ENCODE measurements at regions not wholly inside any gene's neighbourhood (a gene's known extent, or its start where the extent isn't known, plus 50 kb on each side); places are given as distances from the start of the nearest gene placed in this dataset.
"Not testable (repeated sequence)": the region's sequence is repeated elsewhere in the genome, so short reads cannot be mapped to it uniquely, and the experiment has no call there.

GRCh38 chr14:55898938-55899337 lies 219.3 kb upstream of the PELI2 start:
- no peak for DNase-seq (ENCODE audit: low spot score)

GRCh38 chr14:55899531-55899930 lies 218.7 kb upstream of the PELI2 start:
- DNase-seq (ENCODE audit: low spot score): no peak

DNA sequence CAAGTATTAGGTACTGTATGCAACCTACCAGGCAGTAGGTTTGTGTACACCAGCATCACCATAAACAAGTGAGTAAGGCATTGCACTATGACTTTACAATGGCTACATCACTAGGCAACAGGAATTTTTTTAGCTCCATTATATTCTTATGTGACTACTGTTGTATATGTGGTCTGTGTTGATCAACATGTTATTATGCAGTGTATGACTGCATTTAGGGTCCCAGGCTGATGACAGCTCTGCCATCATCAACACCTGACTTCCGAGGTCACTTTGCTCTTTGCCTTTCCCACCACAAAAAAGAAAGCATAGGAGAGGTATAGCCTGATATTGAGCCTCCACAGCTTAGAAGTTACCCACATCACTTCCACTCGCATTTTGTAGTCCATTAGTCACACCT lies 217.5 kb upstream of the PELI2 start:
- no peak for DNase-seq (ENCODE audit: low spot score)

- DNase-seq (ENCODE audit: low spot score): no peak
Measured at GRCh38 chr14:55901291-55901690, 216.9 kb upstream of the PELI2 start.

GRCh38 chr14:55902241-55902640 lies 216.0 kb upstream of the PELI2 start:
- DNase-seq (ENCODE audit: low spot score): no peak

GRCh38 chr14:55904086-55904485 lies 214.1 kb upstream of the PELI2 start:
- no peak for DNase-seq (ENCODE audit: low spot score)

DNA sequence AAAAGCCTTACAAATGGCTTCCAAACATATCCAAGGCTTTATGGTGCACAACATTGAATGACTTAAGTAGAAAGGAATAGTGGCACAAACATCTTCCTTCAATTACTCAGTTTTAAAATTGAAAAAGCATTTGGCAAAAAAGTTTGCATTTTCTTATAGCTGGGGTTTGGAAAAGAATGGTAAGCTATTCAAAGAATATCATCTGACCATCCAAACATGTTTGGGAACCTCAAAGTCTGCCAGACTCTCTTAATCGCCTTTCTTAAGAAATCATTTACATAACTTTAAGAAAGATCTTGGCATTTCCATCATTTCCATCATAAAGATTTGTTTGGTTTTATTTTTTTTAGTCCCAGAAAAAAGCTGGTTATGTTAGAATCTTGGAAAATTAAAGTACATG lies 210.1 kb upstream of the PELI2 start:
- no peak for DNase-seq (ENCODE audit: low spot score)

- DNase-seq (ENCODE audit: low spot score): no peak
Measured at GRCh38 chr14:55909879-55910278, 208.3 kb upstream of the PELI2 start.

DNA sequence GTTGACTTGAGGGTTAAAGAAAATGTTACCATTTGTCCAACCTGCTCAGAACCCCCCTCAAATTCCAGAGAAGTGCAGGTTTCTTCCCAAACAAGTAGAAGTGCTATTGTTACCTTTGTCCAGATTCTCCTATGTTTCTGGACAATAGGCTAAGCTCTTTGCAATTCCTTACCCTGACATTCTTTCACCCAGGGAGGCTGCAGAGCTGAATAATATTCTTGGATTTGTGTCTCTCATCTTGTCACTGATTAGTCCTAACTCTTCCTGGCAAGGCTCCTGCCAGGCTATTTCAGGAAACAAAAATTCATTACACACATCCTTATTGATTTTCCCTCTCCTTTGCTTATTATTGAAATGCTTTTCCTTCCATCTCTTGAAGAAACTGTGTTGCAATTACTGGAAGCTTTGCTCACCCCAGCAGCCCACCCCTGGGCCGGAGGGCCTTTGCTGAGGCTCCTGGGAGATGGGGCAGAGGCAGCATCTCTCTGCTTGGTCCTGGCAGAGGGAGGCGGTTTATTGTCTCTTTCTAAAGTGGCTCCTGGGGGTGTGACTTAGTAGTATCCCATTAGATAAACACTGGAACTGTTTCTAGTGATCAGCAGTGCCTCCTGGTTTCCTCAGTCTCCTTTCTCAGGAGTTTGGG lies 207.5 kb upstream of the PELI2 start:
- no peak for DNase-seq (ENCODE audit: low spot score)

DNA sequence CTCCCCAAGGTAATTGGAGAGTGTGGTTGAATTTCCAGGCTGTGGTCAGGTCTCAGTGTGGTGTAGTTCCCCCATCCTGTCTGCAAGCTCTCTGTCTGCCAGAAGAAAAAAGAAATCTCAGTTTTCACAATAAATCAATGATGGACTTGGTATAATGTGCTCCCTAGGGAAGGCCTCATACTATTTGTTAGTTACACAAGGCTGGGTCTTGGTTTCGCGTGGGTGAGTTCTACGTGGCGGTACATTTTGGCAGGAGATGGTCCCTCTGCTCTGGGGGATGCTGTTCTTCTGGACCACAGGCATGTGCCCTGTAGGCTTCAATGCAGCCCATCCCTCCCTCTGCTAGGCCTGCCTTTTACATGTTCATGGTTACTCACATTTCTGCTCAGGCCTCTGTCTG lies 206.4 kb upstream of the PELI2 start:
- DNase-seq (ENCODE audit: low spot score): no peak

GRCh38 chr14:55912344-55912743 lies 205.9 kb upstream of the PELI2 start:
- no peak for DNase-seq (ENCODE audit: low spot score)

DNA sequence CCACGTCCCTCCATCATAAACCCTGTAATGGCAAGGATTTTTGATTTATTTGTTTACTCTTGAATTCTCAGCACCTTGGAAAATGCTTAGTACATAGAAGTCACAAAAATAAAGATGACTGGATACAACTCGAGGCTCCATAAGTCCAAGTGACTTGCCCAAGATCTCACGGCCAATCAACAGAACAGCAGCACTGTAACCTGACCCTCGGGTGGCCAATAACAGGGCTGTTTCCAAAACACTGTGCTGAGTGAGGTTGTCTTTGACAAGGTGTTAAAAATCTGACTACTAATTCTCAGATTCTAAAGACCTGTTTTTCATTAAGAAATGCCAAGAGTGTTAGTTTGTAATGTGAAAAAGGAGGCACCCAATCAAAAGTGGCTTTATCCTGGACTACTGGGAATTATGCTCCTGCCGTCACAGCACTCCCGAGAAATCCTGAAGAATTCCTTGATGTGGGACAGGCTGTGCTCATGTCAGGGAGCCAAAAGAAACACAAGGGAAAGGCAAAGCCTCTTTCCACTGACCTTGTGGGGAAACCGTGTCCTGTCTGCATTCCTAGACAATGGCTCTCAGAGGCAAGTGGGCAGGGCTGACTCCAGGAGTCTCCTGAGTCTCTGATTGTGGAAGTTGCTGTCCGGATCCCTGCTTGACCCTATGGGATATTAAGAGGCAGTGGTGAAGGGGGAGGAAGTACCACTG lies 204.7 kb upstream of the PELI2 start:
- DNase-seq (ENCODE audit: low spot score): no peak

DNA sequence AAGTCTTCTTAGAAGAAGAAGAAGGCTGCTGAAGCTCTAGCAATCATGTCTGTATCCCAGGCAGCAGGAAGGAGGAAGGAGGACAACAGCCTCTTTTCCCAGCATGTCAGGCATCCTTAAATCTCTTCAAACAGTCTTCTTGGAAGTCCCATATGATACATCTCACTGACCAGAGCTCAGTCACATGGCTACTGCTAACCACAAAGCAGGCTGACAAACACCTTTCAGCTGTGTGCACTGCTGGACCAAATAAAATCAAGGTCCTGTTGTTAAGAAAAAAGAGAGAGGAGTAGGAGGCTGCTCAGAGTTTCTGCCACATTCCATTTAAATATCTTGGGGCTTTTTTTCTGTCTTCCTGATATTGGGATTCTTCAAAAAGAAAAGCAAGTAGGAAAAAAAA lies 203.4 kb upstream of the PELI2 start:
- DNase-seq (ENCODE audit: low spot score): no peak

GRCh38 chr14:55915456-55915855 lies 202.8 kb upstream of the PELI2 start:
- DNase-seq (ENCODE audit: low spot score): no peak

DNA sequence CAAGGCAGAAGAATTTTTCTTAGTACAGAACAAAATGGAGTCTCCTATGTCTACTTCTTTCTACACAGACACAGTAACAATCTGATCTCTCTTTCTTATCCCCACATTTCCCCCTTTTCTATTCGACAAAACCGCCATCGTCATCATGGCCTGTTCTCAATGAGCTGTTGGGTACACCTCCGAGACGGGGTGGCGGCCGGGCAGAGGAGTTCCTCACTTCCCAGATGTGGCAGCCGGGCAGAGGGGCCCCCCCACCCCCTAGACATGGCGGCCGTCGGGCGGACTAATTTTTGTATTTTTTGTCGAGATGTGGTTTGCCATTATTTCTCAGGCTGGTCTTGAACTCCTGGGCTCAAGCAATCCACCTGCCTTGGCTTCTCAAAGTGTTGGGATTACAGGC lies 198.4 kb upstream of the PELI2 start:
- DNase-seq (ENCODE audit: low spot score): not testable (repeated sequence)

- DNase-seq (ENCODE audit: low spot score): no peak
Measured at GRCh38 chr14:55921511-55921910, 196.7 kb upstream of the PELI2 start.

- DNase-seq (ENCODE audit: low spot score): no peak
Measured at GRCh38 chr14:55926007-55926406, 192.2 kb upstream of the PELI2 start.

DNA sequence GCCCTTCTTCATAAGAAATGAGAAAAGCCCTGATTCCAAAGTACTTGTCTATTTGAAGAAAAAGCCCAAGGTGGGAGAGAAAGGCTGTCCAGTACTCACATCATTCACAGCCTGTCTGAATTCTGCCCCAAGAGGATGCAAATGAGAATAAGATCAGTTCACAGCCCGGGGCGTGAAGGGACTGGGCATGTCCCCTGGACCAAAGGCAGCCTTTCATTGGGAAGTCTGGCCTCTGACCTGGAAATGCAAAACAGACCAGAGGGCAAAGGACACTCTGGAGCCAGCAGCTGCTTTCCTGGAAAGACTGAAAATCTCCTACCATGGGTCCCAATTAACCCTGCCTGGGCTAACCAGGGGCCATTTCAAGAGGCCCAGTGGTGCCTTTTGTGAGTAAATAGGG lies 191.2 kb upstream of the PELI2 start:
- no peak for DNase-seq (ENCODE audit: low spot score)

DNA sequence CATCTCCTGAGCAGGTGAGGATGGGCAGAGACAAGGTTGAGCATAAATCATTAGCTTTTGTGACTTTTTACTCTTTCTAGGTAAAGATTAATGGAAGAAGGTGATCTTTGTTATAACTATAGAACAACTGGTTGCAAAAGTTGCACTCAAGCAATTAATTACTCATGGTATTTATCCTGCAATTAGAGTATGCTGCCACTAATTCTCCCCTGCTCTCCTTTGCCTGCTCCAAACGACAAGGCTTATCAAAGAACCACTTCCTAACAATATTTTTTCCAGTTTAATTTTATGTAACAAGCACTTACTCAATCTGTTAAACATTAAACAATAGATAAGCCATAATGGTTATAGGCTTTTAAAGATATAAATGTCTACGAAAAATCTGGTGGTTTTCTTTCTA lies 189.9 kb upstream of the PELI2 start:
- DNase-seq (ENCODE audit: low spot score): no peak

- no peak for DNase-seq (ENCODE audit: low spot score)
Measured at GRCh38 chr14:55929136-55929535, 189.1 kb upstream of the PELI2 start.

DNA sequence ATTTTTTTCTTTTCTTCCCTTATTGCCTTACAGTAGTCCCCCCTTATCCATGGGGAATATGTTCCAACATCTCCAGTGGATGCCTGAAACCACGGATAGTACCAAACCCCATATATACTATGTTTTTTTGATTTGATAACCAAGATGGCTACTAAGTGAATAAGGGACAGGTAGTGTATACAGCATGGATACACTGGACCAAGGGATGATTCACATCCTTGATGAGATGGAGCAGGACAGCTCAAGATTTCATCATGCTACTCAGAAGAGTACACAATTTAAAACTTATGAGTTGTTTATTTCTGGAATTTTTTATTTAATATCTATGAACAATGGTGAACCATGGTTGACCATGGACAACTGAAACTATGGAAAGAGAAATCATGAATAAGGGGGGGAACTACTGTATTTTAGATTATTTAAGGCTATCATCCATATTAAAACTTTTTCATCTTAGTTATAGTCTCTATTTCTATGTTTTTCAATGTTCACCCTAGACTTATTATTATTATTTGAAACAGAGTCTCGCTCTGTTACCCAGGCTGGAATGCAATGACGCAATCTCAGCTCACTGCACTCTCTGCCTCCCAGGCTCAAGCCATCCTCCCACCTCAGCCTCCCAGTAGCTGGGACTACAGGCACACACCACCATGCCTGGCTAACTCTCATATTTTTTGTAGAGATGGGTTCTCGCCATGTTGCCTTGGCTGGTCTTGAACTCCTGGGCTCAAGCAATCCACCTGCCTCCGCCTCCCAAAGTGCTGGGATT lies 188.0 kb upstream of the PELI2 start:
- no peak for DNase-seq (ENCODE audit: low spot score)

DNA sequence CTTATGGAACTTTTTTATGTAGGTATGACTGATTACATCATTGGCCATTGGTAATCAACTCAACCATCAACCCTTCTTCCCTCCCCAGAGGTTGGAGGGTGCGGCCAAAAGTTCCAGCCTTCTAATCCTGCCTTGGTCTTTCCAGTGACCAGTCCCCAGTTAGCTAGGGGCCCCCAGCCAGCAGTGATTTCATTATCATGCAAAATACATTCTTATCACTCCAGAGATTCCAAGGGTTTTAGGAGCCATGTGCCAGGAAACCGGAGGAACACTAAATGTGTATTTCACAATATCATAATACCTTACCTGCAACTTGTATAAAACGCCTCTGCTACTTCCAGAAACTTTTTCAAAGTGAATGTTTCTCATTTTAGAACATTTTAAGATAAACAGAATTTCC lies 181.5 kb upstream of the PELI2 start:
- no peak for DNase-seq (ENCODE audit: low spot score)

GRCh38 chr14:55938249-55938791 lies 179.9 kb upstream of the PELI2 start:
- no peak for DNase-seq (ENCODE audit: low spot score)
